Large intestine (tissue), 3 donors: ENCODE measurements at regions not wholly inside any gene's neighbourhood (a gene's known extent, or its start where the extent isn't known, plus 50 kb on each side); places are given as distances from the start of the nearest gene placed in this dataset.
A peak's percentile ranks its signal among the peaks of the same experiment; 100 is the strongest.
"Not testable (repeated sequence)": the region's sequence is repeated elsewhere in the genome, so short reads cannot be mapped to it uniquely, and the experiment has no call there.

ENCODE experiments used
- DNase-seq, 2 donors: peaks; one replicate each; pipeline versions ENCODE4 v3.0.0 to v3.0.0-alpha.2; 2013
- H3K27ac ChIP-seq: one replicate; pipeline ENCODE4 v1.5.1; 2013; ENCODE audit warnings: low read length
- H3K27me3 ChIP-seq: 2 replicates; pipeline ENCODE4 v1.6.1; 2013; ENCODE audit warnings: low read length; ENCODE audit not compliant: control insufficient read depth, insufficient read depth
- H3K36me3 ChIP-seq: 2 replicates; pipeline ENCODE4 v1.6.1; 2013; ENCODE audit warnings: low read length; ENCODE audit not compliant: control insufficient read depth, insufficient read depth
- H3K4me1 ChIP-seq: one replicate; pipeline ENCODE4 v1.6.1; 2013; ENCODE audit warnings: low read length; ENCODE audit not compliant: control insufficient read depth, insufficient read depth
- H3K4me3 ChIP-seq: one replicate; pipeline ENCODE4 v1.5.1; 2013; ENCODE audit warnings: low read length
- H3K9me3 ChIP-seq: one replicate; pipeline ENCODE4 v1.6.1; 2013; ENCODE audit warnings: mild to moderate bottlenecking, low read depth, low read length, moderate library complexity; ENCODE audit not compliant: control insufficient read depth
- WGBS: methylation state at CpG from one replicate; pipeline ENCODE4 v1.1.5; 2013; ENCODE audit warnings: low lambda C conversion rate; ENCODE audit not compliant: insufficient coverage; 5-methylcytosine and 5-hydroxymethylcytosine counted together

GRCh38 chr1:171397851-171398469 lies 84.0 kb downstream of the FMO4 start:
- peak overlapping the region; percentile 79 for H3K27ac ChIP-seq
- no peaks in the 10 kb centered on the region for H3K36me3 ChIP-seq
- H3K27me3 ChIP-seq: no peaks in the 10 kb centered on the region
- no CpG with 5 or more reads among the region's 5 CpGs for WGBS
- H3K9me3 ChIP-seq: no peaks in the 10 kb centered on the region
- peaks cover 12% of the 10 kb centered on the region for H3K4me1 ChIP-seq
- no peak overlapping the region for H3K4me3 ChIP-seq
- DNase-seq: no peak

GRCh38 chr1:171403393-171403792 lies 81.9 kb upstream of the PRRC2C start:
- peaks cover 6% of the 10 kb centered on the region for H3K9me3 ChIP-seq
- H3K27me3 ChIP-seq: no peaks in the 10 kb centered on the region
- no peaks in the 10 kb centered on the region for H3K36me3 ChIP-seq
- no CpG with 5 or more reads among the region's 7 CpGs for WGBS
- DNase-seq: no peak
- H3K27ac ChIP-seq: no peak overlapping the region
- H3K4me3 ChIP-seq: no peak overlapping the region
- H3K4me1 ChIP-seq: no peaks in the 10 kb centered on the region

- no peaks in the 10 kb centered on the region for H3K4me1 ChIP-seq
- no peaks in the 10 kb centered on the region for H3K27me3 ChIP-seq
- DNase-seq: no peak
- H3K27ac ChIP-seq: no peak overlapping the region
- H3K36me3 ChIP-seq: no peaks in the 10 kb centered on the region
- 80% methylated on average over 1 of the region's 1 CpG for WGBS
- peaks cover 6% of the 10 kb centered on the region for H3K9me3 ChIP-seq
- H3K4me3 ChIP-seq: no peak overlapping the region
Observed at GRCh38 chr1:171405391-171405714, 80.0 kb upstream of the PRRC2C start.

GRCh38 chr1:171413557-171413956 lies 71.8 kb upstream of the PRRC2C start:
- WGBS: no CpG with 5 or more reads among the region's 6 CpGs
- not testable (repeated sequence) for H3K9me3 ChIP-seq

GRCh38 chr1:171418546-171418945 lies 66.8 kb upstream of the PRRC2C start:
- Histone ChIP-seq H3K27ac (no peak overlapping the region), H3K4me1 (no peaks in the 10 kb centered on the region), H3K27me3 (no peaks in the 10 kb centered on the region), H3K9me3 (no peaks in the 10 kb centered on the region), H3K36me3 (no peaks in the 10 kb centered on the region), H3K4me3 (no peak overlapping the region)
- WGBS: 100% methylated on average over 1 of the region's 3 CpGs
- DNase-seq: no peak

More at GRCh38 chr1:171413557-171413956, 71.8 kb upstream of the PRRC2C start:
- DNase-seq, H3K4me3 ChIP-seq, H3K27me3 ChIP-seq, H3K4me1 ChIP-seq, H3K36me3 ChIP-seq, H3K27ac ChIP-seq: not testable (repeated sequence)

- Histone ChIP-seq H3K27me3 (no peaks in the 10 kb centered on the region), H3K27ac (no peak overlapping the region), H3K4me1 (no peaks in the 10 kb centered on the region), H3K4me3 (no peak overlapping the region), H3K9me3 (no peaks in the 10 kb centered on the region), H3K36me3 (no peaks in the 10 kb centered on the region)
- no peak for DNase-seq
Observed at GRCh38 chr1:171420810-171421209, 64.5 kb upstream of the PRRC2C start.

GRCh38 chr1:171421413-171422020 lies 63.8 kb upstream of the PRRC2C start:
- WGBS: no CpG with 5 or more reads among the region's 10 CpGs
- Histone ChIP-seq H3K4me3 (no peak overlapping the region), H3K27ac (no peak overlapping the region), H3K27me3 (no peaks in the 10 kb centered on the region), H3K9me3 (no peaks in the 10 kb centered on the region), H3K36me3 (no peaks in the 10 kb centered on the region), H3K4me1 (no peaks in the 10 kb centered on the region)
- DNase-seq: no peak

GRCh38 chr1:171422511-171422910 lies 62.8 kb upstream of the PRRC2C start:
- no peak overlapping the region for H3K27ac ChIP-seq
- no peak overlapping the region for H3K4me3 ChIP-seq
- DNase-seq: no peak
- no peaks in the 10 kb centered on the region for H3K4me1 ChIP-seq
- no peaks in the 10 kb centered on the region for H3K9me3 ChIP-seq
- no CpG with 5 or more reads among the region's 5 CpGs for WGBS
- H3K36me3 ChIP-seq: no peaks in the 10 kb centered on the region
- H3K27me3 ChIP-seq: no peaks in the 10 kb centered on the region

- Histone ChIP-seq H3K4me3 (no peak overlapping the region), H3K4me1 (no peaks in the 10 kb centered on the region), H3K27ac (no peak overlapping the region), H3K9me3 (no peaks in the 10 kb centered on the region), H3K36me3 (no peaks in the 10 kb centered on the region), H3K27me3 (no peaks in the 10 kb centered on the region)
- no CpG with 5 or more reads among the region's 4 CpGs for WGBS
- DNase-seq: no peak
Observed at GRCh38 chr1:171424494-171424893, 60.8 kb upstream of the PRRC2C start.

- H3K27ac ChIP-seq: no peak overlapping the region
- H3K27me3 ChIP-seq: no peaks in the 10 kb centered on the region
- H3K4me1 ChIP-seq: no peaks in the 10 kb centered on the region
- DNase-seq: no peak
- no peak overlapping the region for H3K4me3 ChIP-seq
- no peaks in the 10 kb centered on the region for H3K36me3 ChIP-seq
- 82% methylated on average over 2 of the region's 4 CpGs for WGBS
- no peaks in the 10 kb centered on the region for H3K9me3 ChIP-seq
Observed at GRCh38 chr1:171426645-171427044, 58.7 kb upstream of the PRRC2C start.

- Histone ChIP-seq H3K27me3 (no peaks in the 10 kb centered on the region), H3K9me3 (no peaks in the 10 kb centered on the region), H3K27ac (no peak overlapping the region), H3K4me3 (no peak overlapping the region), H3K4me1 (no peaks in the 10 kb centered on the region), H3K36me3 (no peaks in the 10 kb centered on the region)
- WGBS: 93% methylated on average over 2 of the region's 4 CpGs
- DNase-seq: no peak
Observed at GRCh38 chr1:171427852-171428471, 57.4 kb upstream of the PRRC2C start.
